ENCODE measurements at regions not wholly inside any gene's neighbourhood (a gene's known extent, or its start where the extent isn't known, plus 50 kb on each side); places are given as distances from the start of the nearest gene placed in this dataset.

GRCh38 chr1:90346757-90347156, 351.8 kb downstream of the ZNF326 start:
- Histone ChIP-seq H3K4me3 (no peak overlapping the region), H3K27ac (no peak overlapping the region), H3K9ac (ENCODE audit: insufficient read length) (no peak overlapping the region), H3K9me3 (ENCODE audit: low read depth, low read length) (no peaks in the 10 kb centered on the region; the same call in 1 of the 2 replicates), H3K36me3 (ENCODE audit: insufficient read depth, low read length) (no peaks in the 10 kb centered on the region)
- TF ChIP-seq POLR2AphosphoS5 (IDR thresholded peaks at IDR 0.05; ENCODE audit: borderline replicate concordance, low read depth, low read length) (no peak), FOXP2 (optimal IDR thresholded peaks at IDR 0.05; ENCODE audit: control extremely low read depth, extremely low read length, insufficient read depth) (no peak), EZH2 (IDR thresholded peaks at IDR 0.05) (no peak)
- DNase-seq (ENCODE audit: low read depth, low spot score), result no peak

DNA sequence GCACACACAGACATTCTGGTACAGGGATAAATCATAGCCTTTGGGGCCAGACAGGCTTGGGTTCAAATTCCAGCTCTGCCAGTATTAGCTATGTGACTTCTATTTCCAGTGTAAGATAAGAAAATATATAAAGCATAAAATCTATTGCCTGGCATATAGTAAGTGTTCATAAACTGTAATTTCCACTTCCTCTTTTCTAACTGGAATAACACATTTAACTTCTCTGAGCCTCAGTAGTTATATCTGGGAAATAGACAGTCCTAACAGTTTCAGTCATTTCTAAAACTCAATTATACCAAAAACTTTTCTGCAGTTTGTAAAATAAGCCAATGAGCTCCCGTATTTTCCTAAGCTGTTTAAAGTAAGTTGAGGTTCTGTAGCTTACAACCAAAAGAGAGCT, 351.4 kb downstream of the ZNF326 start:
- Histone ChIP-seq H3K4me3 (no peak overlapping the region), H3K27ac (no peak overlapping the region), H3K36me3 (ENCODE audit: insufficient read depth, low read length) (no peaks in the 10 kb centered on the region), H3K9ac (ENCODE audit: insufficient read length) (no peak overlapping the region), H3K9me3 (ENCODE audit: low read depth, low read length) (no peaks in the 10 kb centered on the region; the same call in 1 of the 2 replicates)
- no peak for DNase-seq (ENCODE audit: low read depth, low spot score)
- TF ChIP-seq POLR2AphosphoS5 (IDR thresholded peaks at IDR 0.05; ENCODE audit: borderline replicate concordance, low read depth, low read length), result no peak
- no peak for TF ChIP-seq FOXP2 (optimal IDR thresholded peaks at IDR 0.05; ENCODE audit: control extremely low read depth, extremely low read length, insufficient read depth)
- TF ChIP-seq EZH2 (IDR thresholded peaks at IDR 0.05), result no peak

DNA sequence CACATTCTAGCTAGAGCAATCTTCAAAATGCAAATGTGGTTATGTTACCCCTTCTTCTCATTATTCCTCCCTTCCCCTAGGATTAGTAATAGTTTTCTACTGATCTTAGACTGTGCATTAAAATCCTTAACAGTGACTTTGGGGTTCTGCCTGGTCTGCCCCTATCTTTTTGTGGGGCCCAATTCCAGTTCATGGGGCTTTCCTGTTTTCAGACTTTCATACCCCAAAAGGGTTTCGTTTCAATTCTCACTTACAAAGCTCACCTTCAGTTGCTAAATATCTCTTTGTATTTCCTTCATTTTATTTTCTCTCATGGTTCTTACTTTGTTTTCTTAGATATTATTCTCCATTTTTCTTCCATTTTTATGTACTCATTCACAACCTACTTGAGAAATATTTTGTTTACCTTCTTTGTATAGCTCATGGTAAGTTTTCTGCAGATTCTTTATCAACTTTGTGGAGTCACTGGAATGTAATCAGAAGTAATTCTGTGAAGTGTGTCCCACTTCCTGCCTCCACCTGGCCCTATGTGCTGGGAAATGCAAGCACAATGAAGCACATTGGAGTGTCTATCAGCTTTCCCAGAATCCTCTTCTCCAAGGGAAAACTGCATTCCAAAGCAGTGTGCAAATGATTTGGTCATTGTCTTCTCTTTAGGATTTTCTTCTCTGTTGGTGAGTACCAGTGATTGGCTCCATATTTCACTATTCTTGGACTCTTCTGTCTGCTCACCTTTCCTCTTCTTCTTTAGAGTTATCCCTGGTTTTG, 350.2 kb downstream of the ZNF326 start:
- Histone ChIP-seq H3K27ac (no peak overlapping the region), H3K36me3 (ENCODE audit: insufficient read depth, low read length) (no peaks in the 10 kb centered on the region), H3K4me3 (no peak overlapping the region), H3K9me3 (ENCODE audit: low read depth, low read length) (no peaks in the 10 kb centered on the region; the same call in 1 of the 2 replicates), H3K9ac (ENCODE audit: insufficient read length) (no peak overlapping the region)
- TF ChIP-seq POLR2AphosphoS5 (IDR thresholded peaks at IDR 0.05; ENCODE audit: borderline replicate concordance, low read depth, low read length), result no peak
- no peak for TF ChIP-seq EZH2 (IDR thresholded peaks at IDR 0.05)
- no peak for TF ChIP-seq FOXP2 (optimal IDR thresholded peaks at IDR 0.05; ENCODE audit: control extremely low read depth, extremely low read length, insufficient read depth)
- DNase-seq (ENCODE audit: low read depth, low spot score), result no peak

DNA sequence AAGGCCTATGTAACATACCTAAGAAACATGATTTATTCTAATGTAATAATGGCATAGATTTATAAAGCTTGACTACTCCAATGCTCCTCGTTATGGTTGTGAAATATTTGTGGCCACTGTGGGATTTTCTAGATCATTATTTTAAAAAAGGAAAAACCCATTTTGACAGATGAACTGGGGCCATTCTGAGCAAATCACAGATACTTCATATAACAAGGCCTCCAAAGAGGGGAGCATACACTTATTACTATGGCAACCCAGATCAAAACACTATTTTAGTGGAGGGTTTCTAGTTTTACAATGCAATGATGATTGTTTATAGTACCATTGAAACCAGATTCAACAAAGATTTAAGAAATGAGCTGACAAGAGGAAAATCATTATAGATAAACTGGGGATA, 346.6 kb downstream of the ZNF326 start:
- TF ChIP-seq FOXP2 (optimal IDR thresholded peaks at IDR 0.05; ENCODE audit: control extremely low read depth, extremely low read length, insufficient read depth), result no peak
- no peak for TF ChIP-seq EZH2 (IDR thresholded peaks at IDR 0.05)
- no peaks in the 10 kb centered on the region for H3K9me3 ChIP-seq (ENCODE audit: low read depth, low read length)
- H3K9ac ChIP-seq (ENCODE audit: insufficient read length), result no peak overlapping the region
- H3K36me3 ChIP-seq (ENCODE audit: insufficient read depth, low read length), result no peaks in the 10 kb centered on the region
- H3K27ac ChIP-seq, result no peak overlapping the region
- no peak for DNase-seq (ENCODE audit: low read depth, low spot score)
- no peak overlapping the region for H3K4me3 ChIP-seq

DNA sequence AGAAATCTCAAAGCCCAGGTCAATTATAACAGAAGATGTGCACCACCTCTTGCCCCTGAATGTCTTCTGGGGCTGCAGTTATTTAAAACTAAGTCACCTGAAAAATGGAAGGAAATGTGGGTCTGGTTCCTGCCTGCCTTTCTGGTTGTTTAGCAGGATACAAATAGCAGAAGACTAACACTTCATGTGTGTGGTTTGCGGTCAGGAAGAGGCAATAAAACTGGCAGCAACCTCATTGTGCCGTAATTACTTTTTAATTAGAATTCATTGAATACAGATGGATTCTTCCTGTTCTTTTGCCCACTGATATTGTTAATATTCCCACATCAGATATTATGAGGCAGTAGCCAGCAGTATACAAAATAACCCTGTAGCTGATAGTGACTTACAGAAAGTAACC, 345.7 kb downstream of the ZNF326 start:
- no peak for DNase-seq (ENCODE audit: low read depth, low spot score)
- H3K27ac ChIP-seq, result no peak overlapping the region

DNA sequence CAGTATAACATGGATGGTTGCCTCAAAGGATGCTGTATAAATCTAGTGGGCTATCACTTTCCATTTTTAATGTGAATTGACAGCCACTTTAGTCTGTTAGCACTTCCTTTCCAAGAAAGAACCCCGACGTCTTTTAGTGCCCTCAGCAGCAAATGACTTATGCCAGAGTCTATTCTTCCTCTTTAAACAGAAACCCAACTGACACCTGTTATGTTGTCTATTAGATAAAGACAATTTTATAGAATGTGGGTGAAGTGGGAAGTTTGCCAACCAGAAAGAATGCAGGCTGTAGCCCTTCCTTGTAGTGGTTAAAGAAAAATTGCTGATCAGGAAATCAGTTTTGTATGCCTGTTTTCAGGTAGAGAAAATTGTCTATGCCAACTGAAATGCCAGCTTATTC, 344.9 kb downstream of the ZNF326 start:
- no peak for DNase-seq (ENCODE audit: low read depth, low spot score)
- TF ChIP-seq POLR2AphosphoS5 (IDR thresholded peaks at IDR 0.05; ENCODE audit: borderline replicate concordance, low read depth, low read length) (no peak), EZH2 (IDR thresholded peaks at IDR 0.05) (no peak), FOXP2 (optimal IDR thresholded peaks at IDR 0.05; ENCODE audit: control extremely low read depth, extremely low read length, insufficient read depth) (no peak)
- Histone ChIP-seq H3K4me3 (no peak overlapping the region), H3K36me3 (ENCODE audit: insufficient read depth, low read length) (no peaks in the 10 kb centered on the region), H3K9me3 (ENCODE audit: low read depth, low read length) (no peaks in the 10 kb centered on the region), H3K27ac (no peak overlapping the region), H3K9ac (ENCODE audit: insufficient read length) (no peak overlapping the region)

More for the DNA sequence above, 345.7 kb downstream of the ZNF326 start:
- H3K9ac ChIP-seq (ENCODE audit: insufficient read length), result no peak overlapping the region
- no peak overlapping the region for H3K4me3 ChIP-seq
- H3K9me3 ChIP-seq (ENCODE audit: low read depth, low read length), result no peaks in the 10 kb centered on the region
- H3K36me3 ChIP-seq (ENCODE audit: insufficient read depth, low read length), result no peaks in the 10 kb centered on the region
- TF ChIP-seq EZH2 (IDR thresholded peaks at IDR 0.05) (no peak), POLR2AphosphoS5 (IDR thresholded peaks at IDR 0.05; ENCODE audit: borderline replicate concordance, low read depth, low read length) (peak; percentile 66; the same call in 1 of the 2 replicates), FOXP2 (optimal IDR thresholded peaks at IDR 0.05; ENCODE audit: control extremely low read depth, extremely low read length, insufficient read depth) (peak; percentile 75)

DNA sequence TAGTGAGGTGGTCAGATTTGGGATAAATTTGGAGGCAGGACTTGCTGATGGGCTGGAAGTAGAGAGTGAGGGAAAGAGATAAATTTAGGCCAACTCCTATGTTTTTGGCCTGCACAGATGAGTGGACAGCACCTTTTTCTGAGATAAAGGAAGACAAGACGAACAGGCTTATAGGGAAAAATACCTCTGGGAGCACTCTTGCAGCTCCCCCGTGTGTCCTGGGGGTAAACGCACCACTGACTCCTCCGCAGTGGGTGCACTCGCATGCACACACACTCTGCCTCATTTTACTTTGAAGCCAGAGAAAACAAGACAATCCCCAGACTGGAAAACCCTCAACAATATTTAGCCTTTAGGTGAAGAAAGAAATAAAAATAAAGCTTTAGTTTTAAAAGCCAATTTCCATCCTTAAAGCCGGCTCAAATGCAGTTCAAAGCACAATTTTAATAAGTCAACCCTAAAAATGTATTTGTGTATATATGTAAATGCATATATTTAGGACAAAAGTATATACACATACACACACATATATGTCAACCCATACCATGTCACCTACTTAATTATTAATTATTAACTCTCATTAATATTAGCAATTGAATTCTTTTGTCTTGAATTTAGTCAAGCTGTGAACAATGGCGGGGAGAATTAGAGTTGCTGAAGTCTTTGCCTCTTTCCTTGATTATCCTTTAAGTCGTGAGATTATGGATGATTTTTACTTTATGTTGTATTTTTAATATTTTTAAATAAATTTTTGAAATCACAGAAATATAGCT, 341.8 kb downstream of the ZNF326 start:
- no peak overlapping the region for H3K27ac ChIP-seq
- H3K36me3 ChIP-seq (ENCODE audit: insufficient read depth, low read length), result no peaks in the 10 kb centered on the region
- DNase-seq (ENCODE audit: low read depth, low spot score), result no peak
- no peaks in the 10 kb centered on the region for H3K9me3 ChIP-seq (ENCODE audit: low read depth, low read length)
- TF ChIP-seq POLR2AphosphoS5 (IDR thresholded peaks at IDR 0.05; ENCODE audit: borderline replicate concordance, low read depth, low read length) (no peak), EZH2 (IDR thresholded peaks at IDR 0.05) (no peak), FOXP2 (optimal IDR thresholded peaks at IDR 0.05; ENCODE audit: control extremely low read depth, extremely low read length, insufficient read depth) (no peak)
- no peak overlapping the region for H3K4me3 ChIP-seq
- no peak overlapping the region for H3K9ac ChIP-seq (ENCODE audit: insufficient read length)

DNA sequence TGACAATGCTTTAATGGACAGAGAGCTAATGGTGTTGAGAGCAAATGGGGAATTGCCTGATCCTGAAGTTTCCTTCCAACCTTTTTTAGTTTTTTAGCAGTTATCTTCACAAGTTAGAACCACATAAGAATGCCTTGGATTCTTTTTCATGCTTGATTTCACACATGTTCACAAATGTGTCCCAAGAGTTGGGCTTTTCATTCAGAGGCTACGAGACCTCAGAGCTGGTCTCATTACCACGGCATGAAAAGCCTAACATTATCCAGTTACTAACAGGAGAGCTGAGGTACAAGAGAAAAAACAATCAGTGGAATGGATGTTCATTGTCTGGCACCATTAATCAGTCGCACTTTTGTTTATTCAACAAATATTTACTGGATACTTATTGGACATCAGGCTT, 340.6 kb downstream of the ZNF326 start:
- H3K9ac ChIP-seq (ENCODE audit: insufficient read length), result no peak overlapping the region
- TF ChIP-seq FOXP2 (optimal IDR thresholded peaks at IDR 0.05; ENCODE audit: control extremely low read depth, extremely low read length, insufficient read depth), result no peak
- TF ChIP-seq EZH2 (IDR thresholded peaks at IDR 0.05), result no peak
- TF ChIP-seq POLR2AphosphoS5 (IDR thresholded peaks at IDR 0.05; ENCODE audit: borderline replicate concordance, low read depth, low read length), result no peak
- no peaks in the 10 kb centered on the region for H3K9me3 ChIP-seq (ENCODE audit: low read depth, low read length)
- no peak overlapping the region for H3K4me3 ChIP-seq
- H3K36me3 ChIP-seq (ENCODE audit: insufficient read depth, low read length), result no peaks in the 10 kb centered on the region
- no peak overlapping the region for H3K27ac ChIP-seq
- no peak for DNase-seq (ENCODE audit: low read depth, low spot score)
